ENCODE measurements at regions not wholly inside any gene's neighbourhood (a gene's known extent, or its start where the extent isn't known, plus 50 kb on each side); places are given as distances from the start of the nearest gene placed in this dataset.
"Not testable (repeated sequence)": the region's sequence is repeated elsewhere in the genome, so short reads cannot be mapped to it uniquely, and the experiment has no call there.

DNA sequence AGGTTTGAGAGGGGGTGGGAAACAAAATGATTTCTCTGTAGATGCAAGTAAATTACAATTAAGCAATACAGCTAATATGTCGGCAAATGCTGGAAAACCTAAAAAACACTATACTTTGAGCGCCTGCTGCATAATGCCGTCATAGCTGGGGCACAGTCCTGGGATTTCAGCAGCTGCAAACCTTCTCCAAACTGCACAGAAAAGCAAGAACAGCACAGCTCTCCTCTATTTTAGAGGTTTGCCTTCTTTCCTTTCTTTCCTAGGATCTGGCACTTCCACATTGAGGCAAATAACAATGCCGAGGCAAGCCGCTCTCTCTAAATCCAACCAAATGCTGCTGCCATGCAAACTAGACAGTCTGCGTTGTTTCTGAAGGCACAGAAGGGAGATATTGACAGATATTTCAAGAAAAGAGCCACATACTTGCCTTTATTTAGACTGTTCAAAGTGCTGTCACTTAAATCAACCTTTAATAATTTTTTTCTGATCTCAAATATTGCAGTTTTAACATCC is 287.1 kb upstream of the G2E3 start:
- DNase-seq: no peak

DNA sequence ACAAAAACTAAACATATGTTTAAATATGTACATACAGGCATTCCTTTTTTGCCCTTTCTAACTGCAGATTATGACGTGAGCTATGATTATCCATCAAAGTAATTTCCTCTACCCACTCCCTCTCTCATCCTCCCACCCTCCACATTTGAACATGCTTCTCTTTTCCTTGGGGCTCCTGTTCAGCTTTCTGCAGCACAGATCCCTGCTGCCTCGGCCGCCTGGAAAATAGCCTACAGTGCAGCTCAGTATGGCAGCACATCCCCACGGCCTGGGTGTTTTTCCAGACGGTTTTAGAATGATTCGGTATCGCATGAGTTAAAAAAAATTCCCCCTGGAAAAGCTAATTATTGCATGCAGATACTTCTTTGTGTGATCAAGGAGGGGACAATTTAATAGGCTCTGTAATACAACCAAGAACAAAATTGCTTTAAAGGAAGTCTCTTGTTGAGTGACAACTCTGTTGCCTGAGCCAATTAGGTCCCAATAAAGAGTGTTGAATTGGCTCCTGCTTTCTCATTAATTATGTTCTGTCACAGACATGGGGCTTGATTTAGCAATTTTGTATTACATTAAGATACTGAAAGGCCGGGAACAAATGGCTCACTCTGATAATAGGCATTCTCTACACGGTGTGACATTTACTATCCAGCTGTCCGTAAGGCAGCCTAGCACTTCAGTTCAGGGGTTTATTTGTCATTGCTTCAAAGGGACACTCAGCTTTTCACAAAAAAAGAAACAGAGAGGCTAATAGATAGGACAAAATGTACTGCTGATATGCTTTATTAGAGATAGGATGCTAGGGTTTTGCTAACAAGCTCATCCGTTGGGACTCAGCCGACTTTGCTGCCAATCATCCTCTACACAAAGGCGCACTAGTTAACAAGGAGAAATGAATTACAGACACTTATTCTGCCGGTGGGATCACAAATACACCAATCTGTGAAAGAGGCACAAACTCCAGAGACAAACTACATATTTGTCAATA is 285.8 kb upstream of the G2E3 start:
- DNase-seq: no peak

- DNase-seq: no peak
These were observed 283.4 kb upstream of the G2E3 start for GRCh38 chr14:30275604-30276003.

DNA sequence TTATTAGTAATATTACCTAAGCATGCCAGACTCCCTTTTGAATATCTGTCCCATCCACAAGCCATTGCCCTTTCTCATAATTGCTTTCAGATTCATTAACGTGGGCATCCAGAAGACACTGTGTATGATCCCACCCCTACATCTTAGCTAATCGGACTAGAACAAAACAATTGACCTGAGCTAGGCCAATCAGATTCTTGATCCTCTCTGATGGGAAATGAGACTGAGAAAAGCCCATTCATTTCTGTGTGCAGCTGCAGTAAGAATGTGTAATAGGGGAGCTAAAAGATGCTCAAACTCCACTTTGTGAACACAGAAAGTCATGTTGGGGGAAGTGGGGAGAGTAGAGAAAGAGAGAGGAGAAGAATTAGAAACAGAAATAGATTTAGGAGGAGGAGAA is 281.7 kb upstream of the G2E3 start:
- no peak for DNase-seq

DNA sequence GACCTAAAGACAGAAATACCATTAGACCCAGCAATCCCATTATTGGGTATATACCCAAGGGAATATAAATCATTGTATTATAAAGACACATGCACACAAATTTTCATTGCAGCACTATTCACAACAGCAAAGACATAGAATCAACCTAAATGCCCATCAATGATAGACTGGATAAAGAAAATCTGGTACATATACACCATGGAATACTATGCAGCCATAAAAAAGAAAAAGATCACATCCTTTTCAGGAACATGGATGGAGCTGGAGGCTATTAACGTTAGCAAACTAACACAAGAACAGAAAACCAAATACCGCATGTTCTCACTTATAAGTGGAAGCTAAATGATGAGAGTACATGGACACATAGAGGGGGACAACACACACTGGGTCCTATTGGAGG is 280.1 kb upstream of the G2E3 start:
- not testable (repeated sequence) for DNase-seq

- peak; percentile 4 to 39 for DNase-seq
These were observed 275.0 kb upstream of the G2E3 start for GRCh38 chr14:30283822-30284446.

GRCh38 chr14:30284808-30285207 is 274.1 kb upstream of the G2E3 start:
- DNase-seq: no peak

DNA sequence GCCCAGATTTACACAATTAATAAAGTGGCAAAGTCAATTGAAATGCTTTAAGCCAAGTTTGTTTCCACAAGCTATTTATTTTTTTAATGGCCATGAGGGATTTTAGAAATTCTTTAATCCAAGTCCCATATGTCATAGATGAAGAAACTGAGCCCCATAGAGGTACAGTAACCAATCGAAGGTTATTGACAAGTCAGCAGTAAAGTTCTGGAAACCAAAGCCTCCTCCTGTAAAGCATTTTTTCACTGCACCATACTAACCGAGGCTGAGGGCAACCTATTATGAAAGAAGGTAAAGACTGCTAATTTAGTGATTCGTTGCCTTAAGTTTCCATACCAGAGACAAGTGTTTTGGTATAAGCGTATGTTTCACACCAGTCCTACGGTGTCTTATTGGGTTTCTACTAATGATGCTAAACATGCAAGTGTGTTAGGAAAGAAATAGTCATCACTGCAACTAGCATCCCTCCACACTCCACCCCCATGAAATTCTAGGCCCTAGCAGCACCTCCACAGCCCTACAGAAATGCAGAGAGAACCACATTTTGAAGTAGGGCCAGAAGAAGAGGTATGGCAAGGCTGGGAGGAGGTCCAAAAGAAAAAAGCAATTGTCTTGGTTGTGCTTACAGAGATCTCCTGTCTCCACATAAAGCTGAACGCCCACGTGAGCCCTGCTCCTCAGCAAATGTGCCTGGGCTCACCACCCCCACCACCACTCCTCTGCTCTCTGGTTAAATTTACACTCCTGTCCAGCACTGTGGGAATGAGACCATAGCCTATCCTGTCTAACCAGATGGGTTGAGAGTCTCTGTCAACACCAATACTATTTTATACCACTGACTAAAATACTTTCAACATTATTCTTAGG is 271.1 kb upstream of the G2E3 start:
- DNase-seq: no peak

DNA sequence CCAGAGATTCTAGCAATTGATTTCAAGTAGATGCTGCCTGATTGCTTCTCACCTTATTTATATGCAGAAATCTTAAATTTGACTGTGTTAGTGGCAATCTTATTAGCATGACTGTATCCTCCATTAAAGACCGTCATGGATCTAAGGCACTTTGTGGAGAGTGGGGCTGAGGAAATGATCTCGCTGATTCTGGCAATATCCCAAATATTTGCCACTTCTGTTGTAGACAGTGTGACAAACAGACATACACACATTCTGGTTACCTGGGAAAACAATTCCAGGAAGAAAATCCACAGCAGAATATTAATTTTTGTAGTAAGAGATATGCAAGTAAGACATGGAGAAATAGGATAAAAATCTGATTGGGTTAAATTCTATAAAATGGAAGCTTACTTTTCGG is 269.0 kb upstream of the G2E3 start:
- DNase-seq: no peak

GRCh38 chr14:30291216-30291615 is 267.7 kb upstream of the G2E3 start:
- no peak for DNase-seq

- no peak for DNase-seq
These were observed 266.4 kb upstream of the G2E3 start for GRCh38 chr14:30292541-30292940.

- no peak for DNase-seq
These were observed 263.0 kb upstream of the G2E3 start for GRCh38 chr14:30295980-30296379.

DNA sequence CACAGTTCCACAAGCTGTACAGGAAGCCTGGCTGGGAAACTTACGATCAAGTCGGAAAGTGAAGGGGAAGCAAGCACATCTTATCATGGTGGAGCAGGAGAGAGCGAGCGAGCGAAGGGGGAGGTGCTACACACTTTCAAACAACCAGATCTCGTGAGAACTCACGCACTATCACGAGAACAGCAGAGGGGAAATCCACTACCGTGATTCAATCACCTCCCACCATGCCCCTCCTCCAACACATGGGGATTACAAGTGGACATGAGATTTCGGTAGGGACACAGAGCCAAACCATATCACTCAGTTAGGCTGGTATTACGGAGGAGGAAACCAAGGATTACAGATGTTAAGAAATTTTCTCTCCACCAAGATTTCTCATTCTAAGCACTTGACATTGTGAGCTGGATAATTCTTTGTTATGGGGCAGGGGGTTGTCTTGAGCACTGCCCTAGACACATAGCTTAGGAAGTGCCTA is 262.0 kb upstream of the G2E3 start:
- DNase-seq: no peak

DNA sequence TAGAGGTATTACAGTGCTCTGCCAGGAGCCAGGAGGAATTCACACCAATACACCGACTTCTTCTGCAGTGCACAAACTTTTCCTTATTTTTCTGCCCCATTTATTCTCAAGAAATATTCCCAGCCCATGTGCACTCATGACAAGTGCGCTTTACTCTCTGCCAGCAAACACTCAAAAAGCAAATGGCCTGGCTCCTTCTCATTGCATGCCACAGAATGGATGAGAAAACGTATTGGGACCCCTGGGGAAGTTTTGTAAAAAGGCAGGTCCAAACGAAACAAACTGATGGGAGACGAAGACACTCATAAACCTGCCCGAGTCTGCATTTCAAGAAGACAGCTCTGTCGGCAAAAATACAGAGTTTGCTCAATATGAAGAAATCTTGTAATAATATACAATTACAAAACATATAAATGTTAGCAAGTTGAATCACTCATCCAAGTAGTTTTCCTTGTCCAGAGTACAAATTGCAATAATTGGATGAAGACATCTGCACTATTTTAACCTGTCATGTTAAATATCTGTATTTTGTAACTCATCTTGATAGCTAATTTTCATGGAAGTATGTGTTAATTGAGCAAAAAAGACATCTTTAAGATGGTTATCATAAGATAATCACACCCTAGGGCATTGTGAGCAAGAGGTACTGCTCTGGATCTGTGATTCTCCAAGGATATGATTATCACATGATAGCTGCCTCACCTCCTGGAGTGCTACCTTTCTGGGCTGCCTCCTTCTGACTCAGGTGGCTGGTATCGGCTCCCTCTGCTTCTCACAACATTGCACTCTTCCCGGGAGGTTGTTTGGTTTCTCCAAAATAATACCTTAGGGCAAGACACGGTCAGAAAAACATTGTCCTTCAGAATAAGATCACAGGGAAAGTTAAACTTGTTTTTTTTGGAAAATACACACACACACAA is 260.8 kb upstream of the G2E3 start:
- DNase-seq: no peak

DNA sequence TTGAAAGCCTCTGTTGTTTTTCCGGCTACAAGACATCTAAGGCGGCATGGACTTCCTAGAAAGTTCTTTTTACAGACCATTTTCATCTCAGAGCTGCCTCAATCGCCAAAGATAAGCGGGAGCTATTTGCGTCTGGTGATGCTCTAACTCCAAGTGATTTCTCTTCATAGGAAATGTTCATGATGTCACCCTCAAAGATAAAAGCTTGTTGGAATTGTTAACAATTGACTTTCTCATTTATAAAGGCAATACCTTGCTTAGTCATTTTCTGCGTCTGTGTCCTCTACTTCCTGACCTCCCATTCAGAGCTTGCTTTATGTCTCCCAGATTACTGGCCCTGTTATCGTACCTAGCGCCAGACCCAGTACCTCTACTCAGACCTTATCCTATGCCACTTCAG is 259.0 kb upstream of the G2E3 start:
- no peak for DNase-seq

GRCh38 chr14:30303350-30303749 is 255.6 kb upstream of the G2E3 start:
- no peak for DNase-seq

DNA sequence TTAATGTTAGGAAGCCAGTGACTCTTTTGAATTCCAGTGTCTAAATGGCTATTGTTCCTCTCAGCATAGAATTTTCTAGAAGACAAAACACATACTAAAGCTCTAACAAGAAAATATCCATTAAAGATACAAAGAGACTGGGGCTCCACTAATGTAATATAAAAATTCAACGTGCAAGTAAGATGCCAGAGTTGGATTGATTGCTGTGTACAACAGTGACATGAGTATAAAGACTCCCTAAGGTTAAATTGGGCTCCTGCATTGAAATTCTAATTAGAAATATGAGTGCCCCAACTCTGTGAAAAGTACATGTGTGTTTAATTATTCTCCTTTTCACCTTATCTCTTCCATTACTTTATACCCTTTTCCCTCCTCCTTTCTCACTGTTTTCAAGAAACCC is 253.6 kb upstream of the G2E3 start:
- no peak for DNase-seq

- DNase-seq: no peak
These were observed 249.6 kb upstream of the G2E3 start for GRCh38 chr14:30309405-30309804.

GRCh38 chr14:30312214-30312613 is 246.7 kb upstream of the G2E3 start:
- no peak for DNase-seq

DNA sequence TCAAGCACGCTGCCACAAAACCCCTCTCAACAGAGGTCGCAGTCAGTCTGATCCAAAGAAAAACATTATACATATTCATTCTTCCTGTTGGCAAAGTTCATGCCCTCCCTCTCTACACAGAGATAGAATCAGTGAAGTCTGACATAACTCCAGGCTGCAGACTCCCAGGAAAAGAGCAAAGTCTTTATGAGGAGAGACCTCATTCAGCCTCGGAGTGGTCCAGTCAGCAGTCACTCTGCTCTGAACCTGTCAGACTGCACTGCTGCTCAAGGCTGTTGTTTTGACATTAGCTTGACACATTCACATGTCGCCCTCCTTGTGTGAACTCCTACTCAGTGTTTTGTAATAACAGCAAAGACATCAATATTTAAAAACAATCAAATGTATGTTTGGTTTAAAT is 241.2 kb upstream of the G2E3 start:
- no peak for DNase-seq

DNA sequence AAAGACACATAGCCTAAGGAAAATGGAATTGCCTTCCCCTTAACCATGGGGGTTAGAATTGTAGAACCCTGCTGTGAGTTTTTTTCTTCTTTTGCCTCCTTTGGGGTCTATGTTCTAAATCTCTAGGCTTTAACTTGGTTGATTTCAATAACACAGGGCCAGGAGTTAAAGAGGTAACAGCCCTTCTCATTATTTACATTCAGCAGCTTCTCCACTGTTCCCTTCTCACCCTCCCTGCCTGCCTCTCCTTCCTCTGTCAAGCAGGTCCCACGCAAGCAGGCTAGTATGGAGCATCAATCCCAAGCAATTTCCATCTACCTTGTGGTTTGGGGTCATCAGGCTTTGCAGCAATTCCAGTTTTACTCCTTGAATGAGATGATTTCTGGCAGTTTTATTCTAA is 236.1 kb upstream of the G2E3 start:
- no peak for DNase-seq

GRCh38 chr14:30330033-30330432 is 228.9 kb upstream of the G2E3 start:
- no peak for DNase-seq

All from AML-193 (cell line).